COLO829 (cell line): ENCODE measurements at regions not wholly inside any gene's neighbourhood (a gene's known extent, or its start where the extent isn't known, plus 50 kb on each side); places are given as distances from the start of the nearest gene placed in this dataset.
"Not testable (repeated sequence)": the region's sequence is repeated elsewhere in the genome, so short reads cannot be mapped to it uniquely, and the experiment has no call there.

ENCODE experiments used
- DNase-seq: peaks from one replicate; pipeline ENCODE4 v3.0.0; 2012; ENCODE audit warnings: low spot score

- DNase-seq, result not testable (repeated sequence)
Measured at GRCh38 chr6:147651-148050, 144.6 kb upstream of the DUSP22 start.

GRCh38 chr6:148051-148984, 144.0 kb upstream of the DUSP22 start:
- not testable (repeated sequence) for DNase-seq

- DNase-seq, result not testable (repeated sequence)
Measured at GRCh38 chr6:150147-150546, 142.1 kb upstream of the DUSP22 start.

GRCh38 chr6:152436-152835, 139.9 kb upstream of the DUSP22 start:
- DNase-seq, result not testable (repeated sequence)

GRCh38 chr6:153026-153425, 139.3 kb upstream of the DUSP22 start:
- not testable (repeated sequence) for DNase-seq

GRCh38 chr6:153867-154266, 138.4 kb upstream of the DUSP22 start:
- not testable (repeated sequence) for DNase-seq

- not testable (repeated sequence) for DNase-seq
Measured at GRCh38 chr6:154321-155092, 137.8 kb upstream of the DUSP22 start.

- no peak for DNase-seq
Measured at GRCh38 chr6:156010-156409, 136.3 kb upstream of the DUSP22 start.

- DNase-seq, result not testable (repeated sequence)
Measured at GRCh38 chr6:156441-157140, 135.7 kb upstream of the DUSP22 start.

GRCh38 chr6:157176-157575, 135.1 kb upstream of the DUSP22 start:
- DNase-seq, result not testable (repeated sequence)

GRCh38 chr6:161657-162056, 130.6 kb upstream of the DUSP22 start:
- not testable (repeated sequence) for DNase-seq

- DNase-seq, result no peak
Measured at GRCh38 chr6:164720-165119, 127.6 kb upstream of the DUSP22 start.

- DNase-seq, result no peak
Measured at GRCh38 chr6:165263-165662, 127.0 kb upstream of the DUSP22 start.

- no peak for DNase-seq
Measured at GRCh38 chr6:165906-166305, 126.4 kb upstream of the DUSP22 start.

GRCh38 chr6:168865-169455, 123.3 kb upstream of the DUSP22 start:
- peak; percentile 69 for DNase-seq

GRCh38 chr6:174036-174435, 118.3 kb upstream of the DUSP22 start:
- DNase-seq, result no peak

GRCh38 chr6:175680-176079, 116.6 kb upstream of the DUSP22 start:
- DNase-seq, result no peak

GRCh38 chr6:176766-177165, 115.5 kb upstream of the DUSP22 start:
- no peak for DNase-seq

GRCh38 chr6:178119-178518, 114.2 kb upstream of the DUSP22 start:
- no peak for DNase-seq

GRCh38 chr6:178929-179328, 113.4 kb upstream of the DUSP22 start:
- DNase-seq, result not testable (repeated sequence)

GRCh38 chr6:179340-179950, 112.8 kb upstream of the DUSP22 start:
- DNase-seq, result no peak
